Fibroblast of peridontal ligament (primary cell): ENCODE measurements at regions not wholly inside any gene's neighbourhood (a gene's known extent, or its start where the extent isn't known, plus 50 kb on each side); places are given as distances from the start of the nearest gene placed in this dataset.

Source experiments
- DNase-seq: peaks from one replicate; pipeline ENCODE4 v3.0.0-alpha.2; 2010; ENCODE audit errors: extremely low read depth

- no peak for DNase-seq
Measured at GRCh38 chr18:71754246-71754645, 789.9 kb downstream of the CBLN2 start.

- DNase-seq: no peak
Measured at GRCh38 chr18:71743634-71744033, 800.5 kb downstream of the CBLN2 start.

GRCh38 chr18:71729611-71730010 is 814.5 kb downstream of the CBLN2 start:
- no peak for DNase-seq

GRCh38 chr18:71727909-71728308 is 816.2 kb downstream of the CBLN2 start:
- no peak for DNase-seq

GRCh38 chr18:71725256-71725655 is 818.9 kb downstream of the CBLN2 start:
- peak; percentile 2 for DNase-seq

- peak; percentile 19 for DNase-seq
Measured at GRCh38 chr18:71707985-71708500, 836.1 kb downstream of the CBLN2 start.

- DNase-seq: peak; percentile 4
Measured at GRCh38 chr18:71707400-71707799, 836.7 kb downstream of the CBLN2 start.

- no peak for DNase-seq
Measured at GRCh38 chr18:71689416-71690160, 854.6 kb downstream of the CBLN2 start.

GRCh38 chr18:71682591-71682990 is 861.6 kb downstream of the CBLN2 start:
- DNase-seq: no peak

- DNase-seq: no peak
Measured at GRCh38 chr18:71678144-71678543, 866.0 kb downstream of the CBLN2 start.

- no peak for DNase-seq
Measured at GRCh38 chr18:71673954-71674353, 870.2 kb downstream of the CBLN2 start.

- no peak for DNase-seq
Measured at GRCh38 chr18:71673498-71673897, 870.6 kb downstream of the CBLN2 start.

GRCh38 chr18:71666481-71666880 is 877.7 kb downstream of the CBLN2 start:
- no peak for DNase-seq

- peak; percentile 59 for DNase-seq
Measured at GRCh38 chr18:71665131-71665530, 879.0 kb downstream of the CBLN2 start.

GRCh38 chr18:71643822-71644221 is 900.3 kb downstream of the CBLN2 start:
- DNase-seq: no peak

GRCh38 chr18:71630696-71631095 is 913.4 kb downstream of the CBLN2 start:
- DNase-seq: peak; percentile 29

GRCh38 chr18:71625556-71626090 is 918.5 kb downstream of the CBLN2 start:
- no peak for DNase-seq

- peak; percentile 45 for DNase-seq
Measured at GRCh38 chr18:71598374-71598773, 945.8 kb downstream of the CBLN2 start.

GRCh38 chr18:71597219-71597618 is 946.9 kb downstream of the CBLN2 start:
- no peak for DNase-seq

GRCh38 chr18:71583252-71583651 is 960.9 kb downstream of the CBLN2 start:
- peak; percentile 60 for DNase-seq

- DNase-seq: no peak
Measured at GRCh38 chr18:71554686-71555085, 989.5 kb downstream of the CBLN2 start.

- no peak for DNase-seq
Measured at GRCh38 chr18:71541643-71542042, 1002.5 kb downstream of the CBLN2 start.

GRCh38 chr18:71529703-71530303 is 1014.3 kb downstream of the CBLN2 start:
- DNase-seq: peak; percentile 93
